AG20443 (cell line): ENCODE measurements at regions not wholly inside any gene's neighbourhood (a gene's known extent, or its start where the extent isn't known, plus 50 kb on each side); places are given as distances from the start of the nearest gene placed in this dataset.

ENCODE experiments used
- DNase-seq: peaks from one replicate; pipeline ENCODE4 v3.0.0; 2012; ENCODE audit warnings: low spot score, mixed read lengths

GRCh38 chr5:3281366-3281765 lies 314.3 kb upstream of the IRX1 start:
- DNase-seq: no peak

- no peak for DNase-seq
Measured at GRCh38 chr5:3278643-3279042, 317.0 kb upstream of the IRX1 start.

- no peak for DNase-seq
Measured at GRCh38 chr5:3277590-3278196, 317.9 kb upstream of the IRX1 start.

- DNase-seq: no peak
Measured at GRCh38 chr5:3276896-3277295, 318.7 kb upstream of the IRX1 start.

- no peak for DNase-seq
Measured at GRCh38 chr5:3269395-3270169, 326.1 kb upstream of the IRX1 start.

GRCh38 chr5:3268760-3269330 lies 326.8 kb upstream of the IRX1 start:
- no peak for DNase-seq

- DNase-seq: no peak
Measured at GRCh38 chr5:3266861-3267260, 328.8 kb upstream of the IRX1 start.

GRCh38 chr5:3265936-3266335 lies 329.7 kb upstream of the IRX1 start:
- no peak for DNase-seq

GRCh38 chr5:3265131-3265885 lies 330.3 kb upstream of the IRX1 start:
- DNase-seq: no peak

- no peak for DNase-seq
Measured at GRCh38 chr5:3262451-3262850, 333.2 kb upstream of the IRX1 start.

GRCh38 chr5:3261081-3261480 lies 334.6 kb upstream of the IRX1 start:
- DNase-seq: no peak

- no peak for DNase-seq
Measured at GRCh38 chr5:3258050-3258449, 337.6 kb upstream of the IRX1 start.

GRCh38 chr5:3252235-3252634 lies 343.4 kb upstream of the IRX1 start:
- no peak for DNase-seq

- no peak for DNase-seq
Measured at GRCh38 chr5:3251784-3252183, 343.8 kb upstream of the IRX1 start.

- DNase-seq: no peak
Measured at GRCh38 chr5:3249401-3249800, 346.2 kb upstream of the IRX1 start.

- DNase-seq: no peak
Measured at GRCh38 chr5:3237276-3237868, 358.3 kb upstream of the IRX1 start.

GRCh38 chr5:3234566-3234965 lies 361.1 kb upstream of the IRX1 start:
- no peak for DNase-seq

GRCh38 chr5:3230941-3231340 lies 364.7 kb upstream of the IRX1 start:
- no peak for DNase-seq

GRCh38 chr5:3230254-3230653 lies 365.4 kb upstream of the IRX1 start:
- no peak for DNase-seq

- peak; percentile 60 for DNase-seq
Measured at GRCh38 chr5:3226196-3226920, 369.3 kb upstream of the IRX1 start.

- DNase-seq: peak; percentile 42
Measured at GRCh38 chr5:3225201-3225960, 370.3 kb upstream of the IRX1 start.
